Mucosa of descending colon (tissue), 3 donors: ENCODE measurements at regions not wholly inside any gene's neighbourhood (a gene's known extent, or its start where the extent isn't known, plus 50 kb on each side); places are given as distances from the start of the nearest gene placed in this dataset.

Experiments used
- ATAC-seq: fragments of 200-7000 bp; cut with Tn5 transposase; one replicate; pipeline ENCODE4 v1.9.1; 2020; ENCODE audit warnings: mild to moderate bottlenecking, moderate library complexity
- DNase-seq, 3 donors: peaks; one replicate each; pipeline ENCODE4 v3.0.0-alpha.2; 2020
- H3K36me3 ChIP-seq: fragments of 200-600 bp; one replicate; pipeline ENCODE4 v1.8.0; 2021; ENCODE audit warnings: low read depth, mild to moderate bottlenecking
- H3K4me1 ChIP-seq: fragments of 200-600 bp; one replicate; pipeline ENCODE4 v1.8.0; 2021; ENCODE audit warnings: low read depth, mild to moderate bottlenecking
- H3K4me3 ChIP-seq: fragments of 200-600 bp; one replicate; pipeline ENCODE4 v1.8.0; 2021; ENCODE audit warnings: mild to moderate bottlenecking
- H3K9me3 ChIP-seq: fragments of 200-600 bp; one replicate; pipeline ENCODE4 v1.8.0; 2021; ENCODE audit warnings: mild to moderate bottlenecking
- intact Hi-C, 2 donors: fragments of 100-400 bp; cut with DNase I in 1 of 2; cut with micrococcal nuclease in 1 of 2; formaldehyde crosslinking; loops; one replicate each; pipeline versions ENCODE4 v1.11.0 to v1.11.1; 2022; cut with DNase I, micrococcal nuclease
- TF ChIP-seq, protein P1 (sequence below): fragments of 200-600 bp; IDR thresholded peaks from one replicate; pipeline ENCODE4 v1.8.0; 2022; ENCODE audit warnings: antibody characterized with exemption, mild to moderate bottlenecking
- donor health status: DM: no; HTN: no; CAD: no; lungs with moderate emphysema.
- donor health status: DM: no; HTN: no; CAD: no.
- donor health status: DM: no; HTN: yes; CAD: no.

DNA sequence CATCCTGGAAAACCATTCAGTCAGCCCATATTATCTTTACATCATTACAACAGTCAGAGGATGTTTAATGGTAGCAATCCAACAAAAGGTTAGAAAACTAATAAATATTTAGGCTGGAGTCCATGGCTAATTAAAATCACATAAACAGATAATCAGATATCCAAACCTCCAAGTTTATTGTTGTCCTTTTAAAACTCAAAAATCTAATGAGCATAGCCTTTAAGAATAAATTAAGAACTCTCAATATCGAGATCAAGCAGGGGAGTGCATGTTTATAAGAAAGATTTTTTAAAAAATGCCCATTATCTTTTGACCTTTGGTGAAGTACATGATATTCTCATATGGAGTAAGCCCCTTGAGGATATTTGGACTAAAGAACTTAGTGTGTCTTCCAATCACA is 842.9 kb upstream of the SEMA6A start:
- no peak for ATAC-seq
- H3K4me3 ChIP-seq: no peak overlapping the region
- peaks cover 4% of the 10 kb centered on the region for H3K9me3 ChIP-seq
- DNase-seq: no peak
- TF ChIP-seq, protein P1, sequence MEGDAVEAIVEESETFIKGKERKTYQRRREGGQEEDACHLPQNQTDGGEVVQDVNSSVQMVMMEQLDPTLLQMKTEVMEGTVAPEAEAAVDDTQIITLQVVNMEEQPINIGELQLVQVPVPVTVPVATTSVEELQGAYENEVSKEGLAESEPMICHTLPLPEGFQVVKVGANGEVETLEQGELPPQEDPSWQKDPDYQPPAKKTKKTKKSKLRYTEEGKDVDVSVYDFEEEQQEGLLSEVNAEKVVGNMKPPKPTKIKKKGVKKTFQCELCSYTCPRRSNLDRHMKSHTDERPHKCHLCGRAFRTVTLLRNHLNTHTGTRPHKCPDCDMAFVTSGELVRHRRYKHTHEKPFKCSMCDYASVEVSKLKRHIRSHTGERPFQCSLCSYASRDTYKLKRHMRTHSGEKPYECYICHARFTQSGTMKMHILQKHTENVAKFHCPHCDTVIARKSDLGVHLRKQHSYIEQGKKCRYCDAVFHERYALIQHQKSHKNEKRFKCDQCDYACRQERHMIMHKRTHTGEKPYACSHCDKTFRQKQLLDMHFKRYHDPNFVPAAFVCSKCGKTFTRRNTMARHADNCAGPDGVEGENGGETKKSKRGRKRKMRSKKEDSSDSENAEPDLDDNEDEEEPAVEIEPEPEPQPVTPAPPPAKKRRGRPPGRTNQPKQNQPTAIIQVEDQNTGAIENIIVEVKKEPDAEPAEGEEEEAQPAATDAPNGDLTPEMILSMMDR: no peak
- no peaks in the 10 kb centered on the region for H3K36me3 ChIP-seq
- H3K4me1 ChIP-seq: no peaks in the 10 kb centered on the region
- intact Hi-C loops: no loop called here

DNA sequence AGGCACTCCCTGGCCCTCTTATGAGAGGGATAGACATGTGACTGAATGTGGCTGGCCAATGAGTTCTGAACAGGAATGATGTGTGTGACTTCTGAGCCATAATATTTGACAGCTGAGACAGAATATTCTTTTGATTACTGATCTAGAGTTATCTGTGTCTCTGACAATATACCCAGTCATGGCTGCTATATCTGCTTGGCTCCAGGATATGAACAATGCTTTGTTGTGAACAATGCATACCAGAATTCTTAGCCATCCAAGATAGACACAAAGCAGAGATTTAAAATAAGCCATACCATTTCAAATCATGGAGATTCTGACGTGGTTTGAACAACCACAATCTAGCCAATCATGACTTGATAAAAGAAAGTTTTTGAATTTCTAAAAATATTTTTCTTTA is 840.3 kb upstream of the SEMA6A start:
- no peaks in the 10 kb centered on the region for H3K36me3 ChIP-seq
- DNase-seq (no peak), ATAC-seq (no peak)
- intact Hi-C loops: no loop called here
- no peak overlapping the region for H3K4me3 ChIP-seq
- no peaks in the 10 kb centered on the region for H3K4me1 ChIP-seq
- TF ChIP-seq, protein P1: no peak
- no peaks in the 10 kb centered on the region for H3K9me3 ChIP-seq

DNA sequence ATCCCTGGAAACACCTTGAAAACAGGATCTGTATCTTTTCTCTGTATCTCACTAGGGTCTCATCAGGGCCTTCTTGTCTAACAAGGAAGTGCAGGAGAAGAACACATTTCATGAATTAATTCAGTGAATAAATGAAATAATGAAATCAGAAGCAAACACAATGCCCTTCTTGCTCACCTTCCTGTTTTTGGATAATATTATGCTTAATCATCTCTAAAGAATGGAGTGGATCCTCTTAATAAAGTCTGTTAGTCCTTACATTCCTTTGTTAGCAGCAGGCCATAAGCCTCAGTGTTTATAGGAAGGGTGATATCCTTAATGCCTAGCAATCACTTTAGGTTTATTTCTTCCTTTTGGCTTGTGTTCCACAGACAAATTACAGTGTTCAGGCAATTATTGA is 837.1 kb upstream of the SEMA6A start:
- TF ChIP-seq, protein P1: no peak
- intact Hi-C loops: no loop called here

DNA sequence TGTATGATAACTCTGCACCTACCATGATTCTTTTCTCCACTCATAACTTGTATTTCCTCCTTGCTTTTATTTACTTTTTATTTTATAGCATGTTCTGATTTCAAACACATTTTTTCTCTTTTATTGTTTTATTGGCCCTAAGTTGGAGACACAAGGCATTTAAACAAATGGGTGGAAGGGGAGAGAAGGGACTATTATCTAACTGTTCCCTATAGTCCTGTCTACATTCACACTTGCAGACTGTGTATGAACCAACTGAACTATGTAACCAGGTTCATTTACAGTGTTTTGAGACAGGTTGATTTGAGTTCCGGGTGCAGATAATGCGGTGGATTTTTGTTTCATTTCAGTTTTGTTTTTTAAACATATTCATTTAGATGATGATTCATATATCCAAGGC is 830.6 kb upstream of the SEMA6A start:
- no peaks in the 10 kb centered on the region for H3K4me1 ChIP-seq
- no peaks in the 10 kb centered on the region for H3K36me3 ChIP-seq
- ATAC-seq (peak; percentile 99), DNase-seq (peak in 1 of 3 donors; percentile 14)
- intact Hi-C loops: no loop called here
- no peaks in the 10 kb centered on the region for H3K9me3 ChIP-seq
- no peak overlapping the region for H3K4me3 ChIP-seq
- TF ChIP-seq, protein P1: no peak

More for the DNA sequence above, 837.1 kb upstream of the SEMA6A start:
- no peaks in the 10 kb centered on the region for H3K9me3 ChIP-seq
- ATAC-seq (no peak), DNase-seq (no peak)
- H3K4me1 ChIP-seq: no peaks in the 10 kb centered on the region
- no peaks in the 10 kb centered on the region for H3K36me3 ChIP-seq
- H3K4me3 ChIP-seq: no peak overlapping the region

DNA sequence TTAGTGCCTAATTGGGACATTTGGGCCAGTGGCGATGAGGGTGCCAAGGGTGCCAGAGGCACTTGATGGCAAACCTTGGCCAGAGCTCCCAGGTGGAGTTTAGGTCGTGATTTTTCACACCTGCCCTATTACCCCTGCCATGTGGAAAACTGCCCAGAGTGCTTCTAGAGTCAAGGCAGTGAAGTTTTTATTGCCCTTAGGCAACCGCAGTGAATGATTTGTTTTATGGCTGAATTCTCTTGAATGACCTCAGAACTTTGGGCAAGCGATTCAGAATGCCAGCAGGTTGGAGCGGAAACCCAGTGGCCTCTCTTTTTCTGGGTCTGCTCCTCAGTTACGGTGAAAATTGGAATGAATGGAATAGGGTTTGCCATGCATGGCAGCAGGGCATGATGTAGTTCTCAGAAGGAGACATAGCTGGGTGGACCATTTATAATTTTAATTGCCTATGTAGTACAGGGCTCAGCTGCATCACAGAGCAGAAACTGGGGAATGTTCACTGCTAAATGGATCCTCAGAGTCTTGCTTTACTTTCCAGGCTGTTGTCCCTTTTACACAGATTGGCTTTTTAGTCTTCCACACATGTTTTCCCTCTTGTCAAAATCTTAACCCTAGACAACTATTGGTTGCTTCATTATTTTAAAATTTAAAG is 820.0 kb upstream of the SEMA6A start:
- TF ChIP-seq, protein P1: no peak
- intact Hi-C loops: no loop called here

DNA sequence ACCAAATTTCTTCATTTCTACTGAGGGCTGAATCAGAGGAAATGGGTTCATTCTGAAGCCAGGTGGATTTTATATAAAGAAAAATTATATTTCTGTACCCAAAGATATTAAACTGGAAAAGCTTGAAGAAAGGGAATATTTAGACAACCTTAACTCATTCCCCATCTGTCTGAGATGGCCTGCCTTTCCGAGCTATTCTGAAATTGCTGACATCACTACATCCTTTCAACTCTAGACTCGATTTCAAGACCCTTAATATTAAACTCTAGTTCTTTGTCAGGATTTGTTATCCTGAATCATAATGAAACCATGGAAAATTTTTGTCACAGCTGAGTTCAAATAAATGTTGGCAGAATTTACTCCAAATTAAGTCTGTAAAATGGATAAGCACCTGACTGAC is 818.5 kb upstream of the SEMA6A start:
- no peak overlapping the region for H3K4me3 ChIP-seq
- intact Hi-C loops: no loop called here
- TF ChIP-seq, protein P1: no peak

More for the DNA sequence above, 820.0 kb upstream of the SEMA6A start:
- Histone ChIP-seq H3K4me1 (peaks cover 3% of the 10 kb centered on the region), H3K4me3 (no peak overlapping the region), H3K36me3 (no peaks in the 10 kb centered on the region), H3K9me3 (no peaks in the 10 kb centered on the region)
- peak in 2 of 3 donors; percentile 27 to 56 for DNase-seq
- ATAC-seq: peak; percentile 97

More for the DNA sequence above, 818.5 kb upstream of the SEMA6A start:
- ATAC-seq (no peak), DNase-seq (no peak)
- H3K36me3 ChIP-seq: no peaks in the 10 kb centered on the region
- no peaks in the 10 kb centered on the region for H3K9me3 ChIP-seq
- H3K4me1 ChIP-seq: peaks cover 3% of the 10 kb centered on the region
